Natural killer cell (primary cell): ENCODE measurements at regions not wholly inside any gene's neighbourhood (a gene's known extent, or its start where the extent isn't known, plus 50 kb on each side); places are given as distances from the start of the nearest gene placed in this dataset.

Experiments used
- ATAC-seq, 3 donors: fragments of 150-1000 bp in 2 of 3; fragments of 200-7000 bp in 1 of 3; cut with Tn5 transposase; 1 replicate in 1 of 3; 2 replicates in 2 of 3; pipeline ENCODE4 v1.10.0; 2021; ENCODE audit warnings: mild to moderate bottlenecking in 2 of 3, moderate library complexity in 2 of 3
- DNase-seq, 2 donors: peaks; one replicate each; pipeline versions ENCODE4 v3.0.0 to v3.0.0-alpha.2; 2013 to 2021; ENCODE audit warnings: mixed read lengths in 1 of 2
- H3K27ac ChIP-seq: one replicate; pipeline ENCODE4 v1.5.1; 2013; ENCODE audit warnings: mild to moderate bottlenecking, low read length
- H3K27me3 ChIP-seq: one replicate; pipeline ENCODE4 v1.6.1; 2013; ENCODE audit warnings: low read length; ENCODE audit not compliant: control insufficient read depth, insufficient read depth
- H3K36me3 ChIP-seq: one replicate; pipeline ENCODE4 v1.6.1; 2013; ENCODE audit warnings: low read length; ENCODE audit not compliant: control insufficient read depth, insufficient read depth
- H3K4me1 ChIP-seq: one replicate; pipeline ENCODE4 v1.6.1; 2013; ENCODE audit warnings: low read length; ENCODE audit not compliant: control insufficient read depth, insufficient read depth
- H3K4me3 ChIP-seq: one replicate; pipeline ENCODE4 v1.5.1; 2013; ENCODE audit warnings: low read length
- H3K9me3 ChIP-seq: one replicate; pipeline ENCODE4 v1.6.1; 2013; ENCODE audit warnings: low read length; ENCODE audit not compliant: control insufficient read depth, insufficient read depth
- H3K27ac Mint-ChIP-seq, 2 donors: one replicate each; pipeline ENCODE4 v1.8.0; 2022; ENCODE audit warnings: mild to moderate bottlenecking in 2 of 2, mixed read lengths in 2 of 2, moderate library complexity in 1 of 2
- H3K27me3 Mint-ChIP-seq, 2 donors: one replicate each; pipeline ENCODE4 v1.8.0; 2022; ENCODE audit warnings: low read depth in 2 of 2, mixed read lengths in 2 of 2
- H3K36me3 Mint-ChIP-seq: one replicate; pipeline ENCODE4 v1.8.0; 2022; ENCODE audit warnings: mixed read lengths
- H3K4me1 Mint-ChIP-seq, 2 donors: one replicate each; pipeline ENCODE4 v1.8.0; 2022; ENCODE audit warnings: mixed read lengths in 2 of 2
- H3K4me3 Mint-ChIP-seq: one replicate; pipeline ENCODE4 v1.8.0; 2022; ENCODE audit warnings: mild to moderate bottlenecking, moderate library complexity, mixed read lengths
- H3K9me3 Mint-ChIP-seq, 2 donors: one replicate each; pipeline ENCODE4 v1.8.0; 2022; ENCODE audit warnings: mixed read lengths in 2 of 2
- WGBS: methylation state at CpG from one replicate; pipeline ENCODE4 v1.1.7; 2013; ENCODE audit warnings: missing lambda C conversion rate; ENCODE audit not compliant: insufficient coverage; 5-methylcytosine and 5-hydroxymethylcytosine counted together
- intact Hi-C: fragments of 100-400 bp; cut with micrococcal nuclease; formaldehyde crosslinking; loops from one replicate; pipeline ENCODE4 v1.14.2; 2022
- TF ChIP-seq, protein P1 (sequence below): fragments of 200-600 bp; IDR thresholded peaks from one replicate; pipeline ENCODE4 v1.8.0; 2022; ENCODE audit warnings: antibody characterized with exemption

DNA sequence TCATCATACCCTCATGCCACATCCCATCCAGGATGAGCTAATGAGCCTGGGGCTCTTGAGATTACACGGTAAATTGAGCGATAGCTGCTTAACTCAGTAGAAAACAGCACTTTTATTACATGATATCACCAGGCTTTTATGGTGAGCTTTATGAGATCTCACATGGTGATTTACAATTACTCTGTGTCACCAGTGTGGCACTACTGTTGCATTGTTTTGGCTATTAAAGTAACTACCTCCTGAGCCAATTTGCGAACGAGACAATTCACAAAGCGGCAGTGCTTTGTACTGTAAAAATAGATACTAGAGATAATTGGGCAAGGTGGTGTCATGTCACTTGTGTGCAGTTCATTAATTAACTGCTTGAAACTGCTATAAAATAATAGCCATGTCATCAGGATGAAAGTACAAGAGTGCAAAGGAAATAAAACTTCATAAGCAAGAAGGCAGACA lies 767.7 kb upstream of the ADGRL2 start:
- Histone ChIP-seq H3K4me3 (no peak overlapping the region), H3K9me3 (no peaks in the 10 kb centered on the region), H3K4me1 (no peaks in the 10 kb centered on the region), H3K27ac (no peak overlapping the region), H3K27me3 (no peaks in the 10 kb centered on the region), H3K36me3 (no peaks in the 10 kb centered on the region)
- H3K27me3 Mint-ChIP-seq, result no peaks in the 10 kb centered on the region
- DNase-seq (no peak), ATAC-seq (no peak)
- no peaks in the 10 kb centered on the region for H3K4me1 Mint-ChIP-seq
- H3K4me3 Mint-ChIP-seq, result no peak overlapping the region
- H3K9me3 Mint-ChIP-seq, result peaks cover 12 to 13% of the 10 kb centered on the region in 2 donors
- H3K36me3 Mint-ChIP-seq, result peaks cover 7% of the 10 kb centered on the region
- WGBS, result 96% methylated on average over 5 of the region's 5 CpGs
- intact Hi-C loops, result no loop called here
- H3K27ac Mint-ChIP-seq, result no peak overlapping the region
- TF ChIP-seq, protein P1, sequence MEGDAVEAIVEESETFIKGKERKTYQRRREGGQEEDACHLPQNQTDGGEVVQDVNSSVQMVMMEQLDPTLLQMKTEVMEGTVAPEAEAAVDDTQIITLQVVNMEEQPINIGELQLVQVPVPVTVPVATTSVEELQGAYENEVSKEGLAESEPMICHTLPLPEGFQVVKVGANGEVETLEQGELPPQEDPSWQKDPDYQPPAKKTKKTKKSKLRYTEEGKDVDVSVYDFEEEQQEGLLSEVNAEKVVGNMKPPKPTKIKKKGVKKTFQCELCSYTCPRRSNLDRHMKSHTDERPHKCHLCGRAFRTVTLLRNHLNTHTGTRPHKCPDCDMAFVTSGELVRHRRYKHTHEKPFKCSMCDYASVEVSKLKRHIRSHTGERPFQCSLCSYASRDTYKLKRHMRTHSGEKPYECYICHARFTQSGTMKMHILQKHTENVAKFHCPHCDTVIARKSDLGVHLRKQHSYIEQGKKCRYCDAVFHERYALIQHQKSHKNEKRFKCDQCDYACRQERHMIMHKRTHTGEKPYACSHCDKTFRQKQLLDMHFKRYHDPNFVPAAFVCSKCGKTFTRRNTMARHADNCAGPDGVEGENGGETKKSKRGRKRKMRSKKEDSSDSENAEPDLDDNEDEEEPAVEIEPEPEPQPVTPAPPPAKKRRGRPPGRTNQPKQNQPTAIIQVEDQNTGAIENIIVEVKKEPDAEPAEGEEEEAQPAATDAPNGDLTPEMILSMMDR, result no peak

DNA sequence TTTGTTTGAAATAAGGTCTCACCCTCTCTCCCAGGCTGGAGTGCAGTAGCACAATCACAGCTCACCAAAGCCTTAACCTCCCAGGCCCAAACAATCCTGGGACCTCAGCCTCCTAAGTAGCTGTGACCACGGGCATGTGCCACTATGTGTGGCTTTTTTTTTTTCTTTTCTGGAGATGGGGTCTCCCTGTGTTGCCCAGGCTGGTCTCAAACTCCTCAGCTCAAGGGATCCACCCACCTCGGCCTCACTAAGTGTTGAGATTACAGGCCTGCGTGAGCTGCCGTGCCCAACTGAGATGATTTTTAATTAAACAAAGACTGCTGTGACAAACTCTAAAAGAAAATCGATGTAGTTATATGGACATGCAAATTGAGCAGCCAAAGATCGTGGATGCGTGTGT lies 768.4 kb upstream of the ADGRL2 start:
- H3K4me3 Mint-ChIP-seq, result no peak overlapping the region
- no peaks in the 10 kb centered on the region for H3K27me3 Mint-ChIP-seq
- DNase-seq, result no peak
- no peak overlapping the region for H3K4me3 ChIP-seq
- TF ChIP-seq, protein P1, result no peak
- ATAC-seq, result no peak
- no peak overlapping the region for H3K27ac ChIP-seq
- H3K4me1 Mint-ChIP-seq, result no peaks in the 10 kb centered on the region
- intact Hi-C loops, result no loop called here
- no peaks in the 10 kb centered on the region for H3K36me3 ChIP-seq
- peaks cover 9 to 14% of the 10 kb centered on the region in 2 donors for H3K9me3 Mint-ChIP-seq
- H3K36me3 Mint-ChIP-seq, result peaks cover 7% of the 10 kb centered on the region
- no peaks in the 10 kb centered on the region for H3K27me3 ChIP-seq
- WGBS, result 81% methylated on average over 7 of the region's 7 CpGs
- no peak overlapping the region for H3K27ac Mint-ChIP-seq
- no peaks in the 10 kb centered on the region for H3K4me1 ChIP-seq
- H3K9me3 ChIP-seq, result peaks cover 3% of the 10 kb centered on the region

DNA sequence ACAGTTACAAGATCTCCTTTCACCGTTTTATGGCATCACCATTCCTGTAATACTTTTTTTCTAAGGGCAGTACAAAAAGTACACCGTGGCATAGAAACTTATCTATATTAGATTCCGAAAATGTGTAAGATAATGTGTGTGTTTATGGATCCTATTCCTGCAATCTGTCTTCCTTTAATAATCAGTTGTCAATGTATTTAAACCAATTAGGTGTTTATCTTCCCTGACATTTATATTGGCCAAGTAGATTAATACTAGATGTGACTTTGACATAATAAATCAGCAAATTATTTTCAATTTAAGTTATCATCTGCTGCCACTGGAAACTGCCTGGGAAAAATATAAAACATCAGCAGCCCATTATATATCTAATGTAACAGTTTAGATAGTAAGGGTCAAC lies 770.3 kb upstream of the ADGRL2 start:
- Mint-ChIP-seq H3K27me3 (no peaks in the 10 kb centered on the region), H3K4me3 (no peak overlapping the region), H3K9me3 (peaks cover 8 to 16% of the 10 kb centered on the region in 2 donors), H3K4me1 (no peaks in the 10 kb centered on the region), H3K36me3 (peaks cover 7% of the 10 kb centered on the region), H3K27ac (no peak overlapping the region)
- Histone ChIP-seq H3K27me3 (no peaks in the 10 kb centered on the region), H3K27ac (no peak overlapping the region), H3K36me3 (no peaks in the 10 kb centered on the region), H3K4me1 (no peaks in the 10 kb centered on the region), H3K9me3 (peaks cover 3% of the 10 kb centered on the region), H3K4me3 (no peak overlapping the region)
- DNase-seq (no peak), ATAC-seq (no peak)
- WGBS, result 90% methylated on average over 1 of the region's 3 CpGs
- TF ChIP-seq, protein P1, result no peak
- intact Hi-C loops, result no loop called here

DNA sequence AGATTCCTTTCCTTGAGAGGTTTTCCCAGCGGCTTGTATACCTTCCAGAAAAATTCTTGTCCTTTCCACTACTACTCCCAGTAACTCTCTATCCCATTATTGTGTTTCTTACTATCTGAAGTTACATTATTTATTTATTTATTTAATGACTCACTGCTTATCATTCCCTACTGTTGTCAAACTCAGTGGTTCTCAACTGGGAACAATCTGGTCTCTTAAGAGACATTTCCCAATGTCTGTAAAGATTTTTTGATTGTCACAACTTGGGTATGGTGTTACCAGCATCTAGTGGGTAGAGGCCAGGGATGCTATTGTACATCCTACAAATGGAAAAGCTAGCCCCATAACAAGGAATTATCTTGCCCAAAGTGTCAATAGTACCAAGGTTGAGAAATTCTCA lies 771.5 kb upstream of the ADGRL2 start:
- 88% methylated on average over 1 of the region's 1 CpG for WGBS
- no peak overlapping the region for H3K27ac Mint-ChIP-seq

More for the DNA sequence above, 771.5 kb upstream of the ADGRL2 start:
- H3K4me3 ChIP-seq, result no peak overlapping the region
- ATAC-seq (no peak), DNase-seq (no peak)
- TF ChIP-seq, protein P1, result no peak
- no peaks in the 10 kb centered on the region for H3K27me3 Mint-ChIP-seq
- H3K4me1 Mint-ChIP-seq, result no peaks in the 10 kb centered on the region
- intact Hi-C loops, result no loop called here
- H3K9me3 Mint-ChIP-seq, result peaks cover 4 to 14% of the 10 kb centered on the region in 2 donors
- H3K36me3 ChIP-seq, result no peaks in the 10 kb centered on the region
- H3K9me3 ChIP-seq, result peaks cover 3% of the 10 kb centered on the region
- no peaks in the 10 kb centered on the region for H3K4me1 ChIP-seq
- no peaks in the 10 kb centered on the region for H3K27me3 ChIP-seq
- H3K36me3 Mint-ChIP-seq, result no peaks in the 10 kb centered on the region
- no peak overlapping the region for H3K27ac ChIP-seq
- H3K4me3 Mint-ChIP-seq, result no peak overlapping the region
